Activated CD4-positive, alpha-beta T cell treated with anti-CD3 and anti-CD28 coated beads, Interleukin-2, amount 50 U/mL, for 4 hours (primary cell): ENCODE measurements at regions not wholly inside any gene's neighbourhood (a gene's known extent, or its start where the extent isn't known, plus 50 kb on each side); places are given as distances from the start of the nearest gene placed in this dataset.
"Not testable (repeated sequence)": the region's sequence is repeated elsewhere in the genome, so short reads cannot be mapped to it uniquely, and the experiment has no call there.

Source experiments
- DNase-seq, 2 experiments: peaks; one replicate each; pipeline ENCODE4 v3.0.0-alpha.2; 2020

GRCh38 chr10:4633776-4634175 lies 192.2 kb upstream of the AKR1E2 start:
- DNase-seq: no peak

DNA sequence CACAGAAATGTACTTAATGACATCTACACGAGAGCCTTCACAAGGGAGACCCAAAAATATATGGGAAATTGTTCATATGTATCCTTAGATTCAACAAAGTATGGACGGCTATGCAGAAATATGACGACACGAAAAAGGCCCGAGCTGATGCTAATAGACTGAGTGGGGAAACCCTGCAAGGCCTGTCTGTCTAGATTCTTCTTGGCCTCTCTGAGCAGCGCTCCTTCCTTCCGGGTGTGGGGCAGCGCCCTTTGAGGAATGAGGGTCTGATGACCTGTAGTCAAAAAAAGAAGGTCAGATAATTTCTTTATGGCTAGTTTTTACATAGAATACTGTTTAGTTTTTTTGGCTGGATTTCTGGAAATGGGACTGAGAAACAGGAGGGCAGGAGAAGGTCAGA lies 192.8 kb upstream of the AKR1E2 start:
- DNase-seq: no peak

DNA sequence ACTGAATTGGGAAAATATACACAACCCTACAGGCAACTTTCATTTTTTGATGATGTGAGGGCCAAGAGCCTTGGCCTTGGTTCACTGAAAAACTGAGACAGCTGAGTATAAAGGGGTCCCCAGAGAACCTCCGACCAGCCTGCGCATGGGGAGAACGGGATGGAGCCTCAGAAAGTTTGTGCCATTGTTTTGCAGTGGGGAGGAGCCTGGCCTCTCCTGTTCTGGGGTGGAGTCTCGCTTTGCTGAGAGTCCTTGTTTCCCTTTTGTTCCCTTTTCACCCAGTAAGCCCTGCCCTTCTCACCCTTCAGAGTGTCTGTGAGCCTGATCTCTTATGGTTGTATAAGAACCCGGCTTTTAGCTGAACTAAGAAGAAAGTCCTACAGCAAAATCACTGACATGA lies 193.2 kb upstream of the AKR1E2 start:
- no peak for DNase-seq

DNA sequence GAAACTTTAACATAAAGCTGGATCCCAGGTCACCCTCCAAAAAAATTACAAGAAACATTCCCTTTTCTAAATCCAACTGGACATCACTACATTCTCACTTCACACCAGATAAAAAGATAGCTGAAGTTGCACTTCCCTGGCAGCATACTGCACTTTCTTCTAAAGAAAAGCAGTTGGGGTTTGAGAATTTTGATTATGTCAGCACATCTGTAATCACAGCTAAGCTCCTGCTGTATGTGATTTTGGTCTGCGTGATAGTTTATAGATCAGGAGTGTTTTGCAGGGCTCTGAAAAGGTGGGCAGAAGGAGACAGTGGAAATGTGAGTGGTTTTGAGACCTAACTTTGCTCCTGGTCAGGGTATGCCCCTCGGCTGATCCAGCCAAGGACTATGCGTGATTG lies 199.1 kb upstream of the AKR1E2 start:
- no peak for DNase-seq

GRCh38 chr10:4623757-4624420 lies 202.1 kb upstream of the AKR1E2 start:
- no peak for DNase-seq

DNA sequence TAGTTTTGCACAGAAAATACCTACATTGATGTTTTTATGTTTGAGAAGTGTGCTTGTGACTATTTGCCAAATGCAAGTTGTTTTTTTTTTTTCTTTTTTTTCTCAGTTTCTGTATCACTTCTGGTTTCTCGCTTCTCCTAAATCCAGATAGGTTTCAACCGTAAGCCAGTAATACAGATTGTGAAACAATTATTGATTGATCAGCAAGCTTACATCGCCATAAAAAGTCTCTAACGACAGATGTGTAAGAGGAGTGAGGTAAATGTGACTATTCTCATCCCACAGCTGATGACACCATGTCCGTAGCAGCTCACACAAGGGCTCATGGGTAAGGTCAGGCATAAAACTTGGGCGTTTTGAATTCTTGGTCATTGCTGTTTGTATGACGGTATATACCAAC lies 202.8 kb upstream of the AKR1E2 start:
- no peak for DNase-seq

- DNase-seq: no peak
These were observed 203.6 kb upstream of the AKR1E2 start for GRCh38 chr10:4622384-4622783.

DNA sequence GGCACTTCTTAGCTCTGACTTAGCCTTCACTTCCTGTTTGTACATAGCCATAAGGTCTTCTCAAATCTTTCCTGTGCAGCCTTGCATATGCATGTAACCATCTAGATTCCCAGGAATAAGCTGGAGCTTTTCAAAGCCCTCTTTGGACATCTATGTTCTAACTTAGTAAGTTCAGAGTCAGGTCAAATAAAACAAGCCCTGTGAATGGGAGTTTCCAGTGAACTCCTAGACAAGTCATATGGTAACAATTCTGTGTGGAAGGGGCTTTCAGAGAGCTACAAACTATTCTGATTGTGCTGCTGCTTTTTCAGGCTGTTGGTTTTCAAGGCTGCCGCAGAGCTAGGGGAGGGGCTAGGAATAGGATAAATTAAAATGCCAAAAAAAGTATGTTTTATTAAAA lies 208.4 kb upstream of the AKR1E2 start:
- no peak for DNase-seq

GRCh38 chr10:4615042-4615441 lies 211.0 kb upstream of the AKR1E2 start:
- no peak for DNase-seq

DNA sequence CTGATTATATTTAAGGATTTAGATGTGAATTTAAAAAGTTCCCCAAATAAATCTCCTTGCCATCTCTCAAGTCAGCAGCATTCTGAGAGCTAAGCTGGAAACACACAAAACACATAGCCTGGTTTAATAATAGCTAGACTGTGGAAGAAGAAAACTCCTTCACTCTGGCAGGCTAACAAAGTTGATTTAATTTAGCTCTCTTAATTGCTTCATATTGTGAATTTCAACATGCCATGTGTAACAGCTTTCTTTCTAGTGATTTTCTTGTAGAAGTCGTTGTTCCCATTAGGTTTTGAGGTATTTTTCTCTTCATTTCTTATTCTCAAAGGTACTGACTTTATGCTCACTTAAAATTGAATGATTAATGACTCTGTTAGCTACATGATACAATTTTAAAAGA lies 216.8 kb upstream of the AKR1E2 start:
- DNase-seq: no peak

GRCh38 chr10:4607681-4608080 lies 218.3 kb upstream of the AKR1E2 start:
- no peak for DNase-seq

- no peak for DNase-seq
These were observed 219.0 kb upstream of the AKR1E2 start for GRCh38 chr10:4606856-4607636.

GRCh38 chr10:4602764-4603491 lies 223.1 kb upstream of the AKR1E2 start:
- DNase-seq: no peak

GRCh38 chr10:4599471-4599870 lies 226.5 kb upstream of the AKR1E2 start:
- DNase-seq: no peak

DNA sequence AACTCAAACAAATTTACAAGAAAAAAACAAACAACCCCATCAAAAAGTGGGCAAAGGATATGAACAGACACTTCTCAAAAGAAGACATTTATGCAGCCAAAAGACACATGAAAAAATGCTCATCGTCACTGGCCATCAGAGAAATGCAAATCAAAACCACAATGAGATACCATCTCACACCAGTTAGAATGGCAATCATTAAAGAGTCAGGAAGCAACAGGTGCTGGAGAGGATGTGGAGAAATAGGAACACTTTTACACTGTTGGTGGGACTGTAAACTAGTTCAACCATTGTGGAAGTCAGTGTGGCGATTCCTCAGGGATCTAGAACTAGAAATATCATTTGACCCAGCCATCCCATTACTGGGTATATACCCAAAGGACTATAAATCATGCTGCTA lies 228.1 kb upstream of the AKR1E2 start:
- DNase-seq: not testable (repeated sequence)

DNA sequence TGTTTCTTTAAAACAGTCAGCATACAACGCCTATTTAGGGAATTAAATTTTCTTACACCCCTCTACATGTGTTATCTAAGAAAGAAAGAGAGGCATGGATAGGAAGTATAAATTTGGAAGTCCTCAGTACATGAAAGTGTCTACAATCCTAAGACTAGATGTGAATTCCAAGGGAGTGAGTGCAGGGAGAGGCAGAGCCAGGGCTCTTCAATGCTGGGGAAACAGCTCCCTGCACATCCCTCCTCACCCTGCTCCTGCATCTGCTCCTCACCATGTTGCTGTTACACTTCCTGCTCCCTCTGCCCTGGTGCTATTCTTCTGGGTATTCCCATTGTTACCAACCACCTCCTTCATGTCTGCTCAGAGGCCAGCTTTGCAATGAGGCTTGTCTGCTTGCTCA lies 229.1 kb upstream of the AKR1E2 start:
- no peak for DNase-seq

GRCh38 chr10:4595719-4596319 lies 230.2 kb upstream of the AKR1E2 start:
- DNase-seq: no peak

DNA sequence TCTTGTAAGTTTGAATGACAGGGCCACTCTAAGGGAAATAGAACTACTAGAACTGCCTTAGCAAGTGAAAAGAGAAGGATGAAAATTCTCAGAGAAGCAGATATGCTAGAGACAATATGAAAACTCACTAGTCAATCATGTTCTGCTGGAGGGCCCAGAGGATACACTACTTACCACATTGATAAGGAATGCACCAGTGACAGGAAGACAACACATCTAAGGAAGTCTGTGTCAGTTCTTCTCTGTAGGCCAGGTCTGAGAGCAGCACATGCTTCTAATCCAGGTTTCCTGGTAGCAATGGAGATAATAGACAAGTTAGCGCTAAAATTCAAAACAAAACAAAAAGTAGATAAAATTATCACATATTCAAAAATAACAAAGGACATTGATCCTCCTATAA lies 235.2 kb upstream of the AKR1E2 start:
- DNase-seq: no peak

- no peak for DNase-seq
These were observed 237.2 kb upstream of the AKR1E2 start for GRCh38 chr10:4588824-4589223.

- no peak for DNase-seq
These were observed 238.5 kb upstream of the AKR1E2 start for GRCh38 chr10:4587466-4587865.

DNA sequence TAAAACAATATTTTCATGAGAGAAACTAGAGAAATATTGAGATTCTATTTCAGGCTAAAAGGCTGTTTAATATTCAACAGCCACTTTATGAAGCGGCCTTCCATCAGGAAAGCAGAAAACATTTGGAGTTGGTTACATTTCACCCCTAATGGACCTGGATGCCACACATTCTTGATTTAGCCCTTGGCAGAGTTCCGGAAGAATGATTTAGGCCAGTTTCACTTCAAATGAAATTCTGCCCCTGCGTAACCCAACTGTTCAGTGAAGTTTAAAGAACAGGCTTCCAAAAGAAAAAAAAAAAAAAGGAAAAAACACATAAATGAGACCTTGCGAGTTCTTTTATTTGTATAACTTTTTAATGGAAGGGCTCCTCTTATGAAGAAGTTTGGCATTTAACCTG lies 239.2 kb upstream of the AKR1E2 start:
- no peak for DNase-seq

- DNase-seq: no peak
These were observed 244.1 kb upstream of the AKR1E2 start for GRCh38 chr10:4581929-4582328.

GRCh38 chr10:4579844-4580243 lies 246.2 kb upstream of the AKR1E2 start:
- no peak for DNase-seq

DNA sequence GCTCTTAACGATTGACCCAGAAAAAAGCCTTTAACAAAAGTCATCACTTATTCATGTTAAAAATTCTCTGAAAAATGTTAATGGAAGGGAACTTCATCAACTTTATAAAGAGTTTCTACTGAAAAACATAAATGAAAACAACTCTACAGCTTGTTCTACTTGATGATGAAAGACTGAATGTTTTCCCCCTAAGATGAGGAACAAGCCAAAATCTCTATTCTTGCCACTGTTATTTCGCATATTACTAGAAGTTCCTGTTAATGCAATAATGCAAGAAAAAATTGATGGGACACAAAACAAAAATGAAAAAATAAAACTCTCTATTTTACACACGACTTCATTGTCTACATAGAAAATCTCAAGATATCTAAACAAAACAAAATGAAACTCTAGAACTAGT lies 249.8 kb upstream of the AKR1E2 start:
- DNase-seq: no peak
